Epithelial cell of proximal tubule (primary cell): ENCODE measurements at regions not wholly inside any gene's neighbourhood (a gene's known extent, or its start where the extent isn't known, plus 50 kb on each side); places are given as distances from the start of the nearest gene placed in this dataset.
"Not testable (repeated sequence)": the region's sequence is repeated elsewhere in the genome, so short reads cannot be mapped to it uniquely, and the experiment has no call there.

ENCODE experiments used
- DNase-seq: peaks from one replicate; pipeline ENCODE4 v3.0.0-alpha.2; 2011; ENCODE audit warnings: low read depth
- H3K4me3 ChIP-seq: 2 replicates; pipeline ENCODE4 v1.5.1; 2011; ENCODE audit warnings: low read depth, mild to moderate bottlenecking, low read length
- CTCF ChIP-seq: conservative IDR thresholded peaks from 2 replicates; pipeline ENCODE4 v1.5.1; 2012; ENCODE audit warnings: low read depth, mild to moderate bottlenecking, low read length

GRCh38 chr1:232859216-232859615, 54.0 kb downstream of the MAP10 start:
- TF ChIP-seq CTCF: no peak
- H3K4me3 ChIP-seq: no peak overlapping the region
- no peak for DNase-seq

DNA sequence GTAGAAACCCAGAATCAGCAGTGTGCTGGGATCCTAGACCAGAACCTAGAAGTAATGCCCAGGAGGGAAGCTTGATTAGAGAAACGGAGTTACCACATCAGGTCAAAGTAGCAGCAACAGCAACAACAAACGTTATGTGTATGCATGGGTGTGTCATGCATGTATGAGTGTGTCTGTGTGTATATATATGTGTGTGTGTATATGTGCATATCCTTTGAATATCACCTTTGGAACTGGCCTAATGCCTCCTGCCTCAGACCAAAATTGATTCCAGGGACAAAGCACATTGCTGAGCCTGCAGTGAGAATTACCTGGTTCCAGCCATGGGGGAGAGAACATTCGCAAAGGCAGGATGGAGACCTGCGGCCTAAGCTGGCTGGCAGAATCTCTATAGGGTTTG, 55.9 kb downstream of the MAP10 start:
- no peak for TF ChIP-seq CTCF
- DNase-seq: no peak
- no peak overlapping the region for H3K4me3 ChIP-seq

GRCh38 chr1:232863544-232864275, 58.5 kb downstream of the MAP10 start:
- TF ChIP-seq CTCF: no peak
- DNase-seq: no peak

GRCh38 chr1:232865102-232865931, 60.1 kb downstream of the MAP10 start:
- no peak for TF ChIP-seq CTCF
- no peak overlapping the region for H3K4me3 ChIP-seq
- DNase-seq: no peak

More at GRCh38 chr1:232863544-232864275, 58.5 kb downstream of the MAP10 start:
- H3K4me3 ChIP-seq: no peak overlapping the region

- H3K4me3 ChIP-seq: no peak overlapping the region
- DNase-seq: peak; percentile 86
- no peak for TF ChIP-seq CTCF
These were observed 63.7 kb downstream of the MAP10 start for GRCh38 chr1:232868793-232869491.

DNA sequence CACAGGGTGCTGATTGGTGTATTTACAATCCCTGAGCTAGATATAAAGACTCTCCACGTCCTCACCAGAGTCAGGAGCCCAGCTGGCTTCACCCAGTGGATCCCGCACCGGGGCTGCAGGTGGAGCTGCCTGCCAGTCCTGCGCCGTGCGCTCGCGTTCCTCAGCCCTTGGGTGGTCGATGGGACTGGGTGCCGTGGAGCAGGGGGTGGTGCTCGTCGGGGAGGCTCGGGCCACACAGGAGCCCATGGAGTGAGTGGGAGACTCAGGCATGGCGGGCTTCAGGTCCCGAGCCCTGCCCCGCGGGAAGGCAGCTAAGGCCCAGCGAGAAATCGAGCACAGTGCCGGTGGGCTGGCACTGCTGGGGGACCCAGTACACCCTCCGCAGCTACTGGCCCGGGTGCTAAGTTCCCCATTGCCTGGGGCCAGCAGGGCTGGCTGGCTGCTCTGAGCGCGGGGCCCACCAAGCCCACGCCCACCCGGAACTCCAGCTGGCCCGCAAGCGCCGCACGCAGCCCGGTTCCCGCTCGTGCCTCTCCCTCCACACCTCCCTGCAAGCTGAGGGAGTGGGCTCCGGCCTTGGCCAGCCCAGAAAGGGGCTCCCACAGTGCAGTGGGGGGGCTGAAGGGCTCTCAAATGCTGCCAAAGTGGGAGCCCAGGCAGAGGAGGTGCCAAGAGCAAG, 66.2 kb downstream of the MAP10 start:
- not testable (repeated sequence) for DNase-seq, H3K4me3 ChIP-seq

- DNase-seq: no peak
- TF ChIP-seq CTCF: no peak
- no peak overlapping the region for H3K4me3 ChIP-seq
These were observed 67.1 kb downstream of the MAP10 start for GRCh38 chr1:232872284-232872683.
